K562 (cell line): ENCODE measurements at regions not wholly inside any gene's neighbourhood (a gene's known extent, or its start where the extent isn't known, plus 50 kb on each side); places are given as distances from the start of the nearest gene placed in this dataset.

ENCODE experiments used
- ATAC-seq: fragments of 200-7000 bp; cut with Tn5 transposase; 3 replicates; pipeline ENCODE4 v1.9.1; 2020; ENCODE audit warnings: moderate library complexity
- BruUV-seq: library from RNA; stranded (reverse); fragments of 400-500 nt; replicated peaks from 2 replicates; lab custom pipeline; 2021; lab: Mats Ljungman, UMichigan
- CTCF ChIA-PET: fragments of 300-600 bp; formaldehyde crosslinking; extraction: SDS; loops from one replicate; lab custom pipeline; 2021; ENCODE audit warnings: low intra/inter-chr PET ratio; lab: Yijun Ruan, JAX
- POLR2A ChIA-PET: fragments of 300-600, 350-650 bp; sonication (Branson Sonifier 250); formaldehyde crosslinking; extraction: SDS; loops from one replicate; lab custom pipeline; 2021; ENCODE audit warnings: antibody characterized with exemption, inconsistent platforms; lab: Yijun Ruan, JAX
- DNase-seq, 4 experiments: peaks; one replicate each; pipeline versions ENCODE4 v3.0.0 to v3.0.0-alpha.2; 2011 to 2018; ENCODE audit warnings: low spot score in 3 of 4, mixed read lengths in 3 of 4; ENCODE audit errors: extremely low read depth in 1 of 4
- FAIRE-seq: peaks from 2 replicates; lab custom pipeline; 2011; peaks lifted over from hg19 to GRCh38; lab: Jason Lieb, UNC
- H2AFZ ChIP-seq: 2 replicates; pipeline ENCODE4 v1.6.0; 2011; ENCODE audit warnings: low read depth, low read length, control low read depth, inconsistent platforms
- H3K27ac ChIP-seq: fragments of 200-600 bp; 3 replicates; pipeline ENCODE4 v1.8.0; 2011; ENCODE audit warnings: low read depth, mild to moderate bottlenecking, control low read depth, inconsistent platforms, low read length, moderate library complexity, mixed read lengths; ENCODE audit errors: extremely low read depth
- H3K27me3 ChIP-seq, 2 experiments: fragments of 300-600 bp in 1 of 2; 2 replicates in 1 of 2; 3 replicates in 1 of 2; pipeline versions ENCODE4 v1.6.0 to v1.8.0; 2011; ENCODE audit warnings: inconsistent platforms in 2 of 2, low read length in 2 of 2, mild to moderate bottlenecking in 1 of 2, mixed read lengths in 1 of 2, moderate library complexity in 1 of 2; ENCODE audit not compliant: control insufficient read depth in 2 of 2, insufficient read depth in 2 of 2
- H3K36me3 ChIP-seq: fragments of 300-600 bp; 3 replicates; pipeline ENCODE4 v1.8.0; 2011; ENCODE audit warnings: mild to moderate bottlenecking, low read length, inconsistent platforms; ENCODE audit not compliant: control insufficient read depth, insufficient read depth
- H3K4me1 ChIP-seq, 2 experiments: fragments of 200-600 bp in 1 of 2; replicated peaks in 1 of 2; 2 replicates in 1 of 2; 3 replicates in 1 of 2; pipeline versions ENCODE4 v1.5.1 to v1.8.0; 2011; ENCODE audit warnings: inconsistent platforms in 2 of 2, low read length in 2 of 2, mild to moderate bottlenecking in 1 of 2, mixed read lengths in 1 of 2, moderate library complexity in 1 of 2; ENCODE audit not compliant: control insufficient read depth in 2 of 2, insufficient read depth in 2 of 2
- H3K4me2 ChIP-seq: 2 replicates; pipeline ENCODE4 v1.6.1; 2011; ENCODE audit warnings: low read length, control low read depth, inconsistent platforms, mixed read lengths; ENCODE audit not compliant: insufficient read depth
- H3K4me3 ChIP-seq: fragments of 200-600 bp; sonication (generic), shearing (Covaris generic); 2 replicates; pipeline ENCODE4 v1.5.1; 2016; ENCODE audit warnings: control low read depth, inconsistent platforms
- H3K79me2 ChIP-seq: fragments of 200-600 bp; 3 replicates; pipeline ENCODE4 v1.8.0; 2011; ENCODE audit warnings: low read length, inconsistent platforms; ENCODE audit not compliant: control insufficient read depth, insufficient read depth
- H3K9ac ChIP-seq, 2 experiments: 2 replicates each; pipeline versions ENCODE4 v1.6.0 to v1.6.1; 2011; ENCODE audit warnings: low read depth in 2 of 2, low read length in 2 of 2, control low read depth in 1 of 2, inconsistent platforms in 1 of 2, mild to moderate bottlenecking in 1 of 2, mixed read lengths in 1 of 2; ENCODE audit not compliant: insufficient read depth in 1 of 2
- H3K9me1 ChIP-seq: one replicate; pipeline ENCODE4 v1.6.0; 2011; ENCODE audit warnings: inconsistent platforms, mild to moderate bottlenecking, low read length, moderate library complexity; ENCODE audit not compliant: control insufficient read depth, insufficient read depth
- H3K9me3 ChIP-seq: replicated peaks from 2 replicates; pipeline ENCODE4 v1.5.1; 2011; ENCODE audit warnings: low read depth, low read length, inconsistent platforms; ENCODE audit not compliant: control insufficient read depth, insufficient read depth
- H4K20me1 ChIP-seq: replicated peaks from 2 replicates; pipeline ENCODE4 v1.6.1; 2011; ENCODE audit warnings: low read length, inconsistent platforms, mixed read lengths; ENCODE audit not compliant: control insufficient read depth, insufficient read depth
- ATF3 ChIP-seq, 2 experiments: fragments of 450-650 bp in 1 of 2; sonication (generic) in 1 of 2; formaldehyde crosslinking in 1 of 2; IDR thresholded peaks in 1 of 2; conservative IDR thresholded peaks in 1 of 2; 2 replicates each; pipeline versions ENCODE4 v1.6.1 to v1.8.1; 2016 to 2023; ENCODE audit warnings: mild to moderate bottlenecking in 2 of 2, moderate library complexity in 2 of 2, inconsistent platforms in 1 of 2, missing genetic modification reagents in 1 of 2
- BRF1 ChIP-seq: IDR thresholded peaks from 3 replicates; pipeline ENCODE4 v1.6.1; 2011; ENCODE audit warnings: borderline replicate concordance, mild to moderate bottlenecking; ENCODE audit not compliant: insufficient read length; ENCODE audit errors: extremely low read depth
- CBX3 ChIP-seq, 2 experiments: IDR thresholded peaks; 1 replicate in 1 of 2; 2 replicates in 1 of 2; pipeline ENCODE4 v1.6.1; 2012; ENCODE audit warnings: inconsistent platforms in 2 of 2, low read length in 2 of 2, borderline replicate concordance in 1 of 2, control low read depth in 1 of 2
- DLX4 ChIP-seq: fragments of 250-450 bp; sonication (Bioruptor Pico); IDR thresholded peaks from 2 replicates; pipeline ENCODE4 v1.6.1; 2021; ENCODE audit warnings: mild to moderate bottlenecking
- ELK3 ChIP-seq: fragments of 450-650 bp; formaldehyde crosslinking; IDR thresholded peaks from 2 replicates; pipeline ENCODE4 v1.4.0; 2020; ENCODE audit warnings: mild to moderate bottlenecking
- FOXK2 ChIP-seq, 2 experiments: fragments of 450-650 bp; IDR thresholded peaks in 1 of 2; conservative IDR thresholded peaks in 1 of 2; 2 replicates each; pipeline ENCODE4 v1.6.1; 2016; ENCODE audit warnings: low read depth in 2 of 2, mild to moderate bottlenecking in 1 of 2
- GTF2B ChIP-seq: IDR thresholded peaks from 2 replicates; pipeline ENCODE4 v1.6.1; 2011; ENCODE audit not compliant: insufficient read length; ENCODE audit errors: extremely low read depth
- HOXB6 ChIP-seq: fragments of 250-450 bp; sonication (Bioruptor Pico); IDR thresholded peaks from 2 replicates; pipeline ENCODE4 v1.5.1; 2022; ENCODE audit warnings: mild to moderate bottlenecking, borderline replicate concordance
- KDM2B ChIP-seq: fragments of 250-450 bp; sonication (Bioruptor Pico); IDR thresholded peaks from 2 replicates; pipeline ENCODE4 v1.8.0; 2021; ENCODE audit warnings: mild to moderate bottlenecking, moderate library complexity
- KLF16 ChIP-seq: IDR thresholded peaks from 2 replicates; pipeline ENCODE4 v1.6.1; 2016; ENCODE audit warnings: antibody characterized with exemption
- NFE2 ChIP-seq: IDR thresholded peaks from 2 replicates; pipeline ENCODE4 v1.6.1; 2014; ENCODE audit warnings: antibody characterized with exemption, low read depth
- POLR3G ChIP-seq: IDR thresholded peaks from 2 replicates; pipeline ENCODE4 v1.6.1; 2011; ENCODE audit not compliant: insufficient read length, insufficient replicate concordance; ENCODE audit errors: extremely low read depth
- RBM14 ChIP-seq: fragments of 200-400 bp; formaldehyde crosslinking; IDR thresholded peaks from 2 replicates; pipeline ENCODE4 v1.6.1; 2018; ENCODE audit warnings: low read depth, mild to moderate bottlenecking, low read length, moderate library complexity, borderline replicate concordance; ENCODE audit not compliant: insufficient read depth
- SMAD1 ChIP-seq: fragments of 150-350 bp; IDR thresholded peaks from 2 replicates; pipeline ENCODE4 v1.6.1; 2014; ENCODE audit warnings: low read length, low read depth; ENCODE audit not compliant: partially characterized antibody
- ZKSCAN8 ChIP-seq: fragments of 200-800 bp; sonication (Bioruptor generic); IDR thresholded peaks from 2 replicates; pipeline ENCODE4 v1.6.1; 2016; ENCODE audit warnings: missing genetic modification characterization, missing compliant biosample characterization
- ZNF586 ChIP-seq: fragments of 450-650 bp; formaldehyde crosslinking; conservative IDR thresholded peaks from 2 replicates; pipeline ENCODE4 v1.4.0; 2020; ENCODE audit warnings: mild to moderate bottlenecking, moderate library complexity
- WGBS: fragments of 100-300 bp; shearing (Covaris generic); methylation state at CpG from one replicate; pipeline ENCODE4 v1.1.6; 2016; ENCODE audit warnings: low coverage, mixed read lengths; ENCODE audit not compliant: insufficient coverage; ENCODE audit errors: missing lambda C conversion rate; 5-methylcytosine and 5-hydroxymethylcytosine counted together
- in situ Hi-C: fragments of 300-500 bp; cut with MboI; formaldehyde crosslinking; loops from 4 replicates; pipeline ENCODE4 v1.15.0; 2018; ENCODE audit warnings: inconsistent platforms, mixed read lengths
- intact Hi-C: fragments of 100-400 bp; cut with micrococcal nuclease; formaldehyde crosslinking; loops from 2 replicates; pipeline ENCODE4 v1.14.2; 2022

- Histone ChIP-seq H3K27ac (no peak overlapping the region), H3K4me3 (no peak overlapping the region), H3K9me3 (no peaks in the 10 kb centered on the region), H3K4me1 (peaks cover under 1 to 3% of the 10 kb centered on the region in 2 experiments; a peak in 4 of 5 replicates), H4K20me1 (no peaks in the 10 kb centered on the region), H3K9ac (no peak overlapping the region; a peak in 1 of 4 replicates), H2AFZ (no peak overlapping the region), H3K27me3 (peaks cover 2 to 17% of the 10 kb centered on the region in 2 experiments; a peak in 2 of 5 replicates), H3K79me2 (no peaks in the 10 kb centered on the region), H3K9me1 (no peaks in the 10 kb centered on the region), H3K36me3 (no peaks in the 10 kb centered on the region), H3K4me2 (no peak overlapping the region)
- FAIRE-seq (no peak), ATAC-seq (no peak), DNase-seq (no peak)
- 36% methylated on average over 30 of the region's 39 CpGs for WGBS
- ChIA-PET CTCF (no interaction called here), POLR2A (interaction anchor here (0.5 kb wide), 1 partner anchor 127 kb away, joined by 3 read pairs; no protein-coding TSS in a partner anchor)
- in situ Hi-C loops: no loop called here
- no TSS peak for BruUV-seq
- intact Hi-C loops: no loop called here
- no peak for TF ChIP-seq HOXB6 (CRISPR knock-in tag)
- no peak for TF ChIP-seq DLX4
- TF ChIP-seq BRF1: no peak
- no peak for TF ChIP-seq ZKSCAN8
- no peak for TF ChIP-seq ATF3 (IDR thresholded peaks at IDR 0.05)
- TF ChIP-seq ATF3 (CRISPR knock-in tag; conservative IDR thresholded peaks at IDR 0.05): no peak
- TF ChIP-seq KLF16: no peak
- TF ChIP-seq CBX3 (IDR thresholded peaks at IDR 0.05; ENCODE audit: borderline replicate concordance in 1 of 2, low read length in 2 of 2): no peak
- TF ChIP-seq POLR3G: no peak
- TF ChIP-seq NFE2: no peak
- no peak for TF ChIP-seq SMAD1
- no peak for TF ChIP-seq KDM2B (CRISPR knock-in tag)
- no peak for TF ChIP-seq RBM14
- no peak for TF ChIP-seq ELK3
- no peak for TF ChIP-seq FOXK2 (conservative IDR thresholded peaks at IDR 0.05 in 1 of 2, IDR thresholded peaks at IDR 0.05 in 1 of 2; ENCODE audit: low read depth in 2 of 2)
- no peak for TF ChIP-seq GTF2B
- no peak for TF ChIP-seq ZNF586 (CRISPR knock-in tag)
Observed at GRCh38 chr16:87140211-87141200, 176.7 kb downstream of the C16orf95 start.
